Activated CD4-positive, alpha-beta T cell treated with anti-CD3 and anti-CD28 coated beads, Interleukin-2, Interleukin-6, amounts not matched to agents 100 ng/mL and 50 ng/mL, durations not matched to agents 16 hours and 8 hours (primary cell): ENCODE measurements at regions not wholly inside any gene's neighbourhood (a gene's known extent, or its start where the extent isn't known, plus 50 kb on each side); places are given as distances from the start of the nearest gene placed in this dataset.
"Not testable (repeated sequence)": the region's sequence is repeated elsewhere in the genome, so short reads cannot be mapped to it uniquely, and the experiment has no call there.

Experiments
- DNase-seq: peaks from one replicate; pipeline ENCODE4 v3.0.0-alpha.2; 2020

DNA sequence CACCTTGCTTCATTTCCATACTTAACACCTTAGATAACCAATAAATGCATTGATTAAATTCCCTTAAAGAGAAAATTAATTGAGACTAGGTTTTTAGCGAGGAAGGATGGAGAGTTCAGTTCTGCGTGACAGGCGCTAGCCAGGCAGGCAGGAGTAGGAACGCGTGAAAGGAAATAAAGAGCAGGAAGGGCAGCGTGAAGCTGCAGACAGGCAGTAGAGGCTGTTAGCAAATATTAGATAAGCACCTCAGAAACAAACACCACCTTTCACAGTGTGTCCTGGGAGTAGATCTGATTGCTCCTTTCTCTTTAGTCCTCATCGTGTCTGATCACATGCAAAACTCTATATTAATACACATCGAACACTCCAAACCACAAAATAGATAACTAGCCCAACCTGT is 282.7 kb upstream of the ADGRL2 start:
- DNase-seq: no peak

DNA sequence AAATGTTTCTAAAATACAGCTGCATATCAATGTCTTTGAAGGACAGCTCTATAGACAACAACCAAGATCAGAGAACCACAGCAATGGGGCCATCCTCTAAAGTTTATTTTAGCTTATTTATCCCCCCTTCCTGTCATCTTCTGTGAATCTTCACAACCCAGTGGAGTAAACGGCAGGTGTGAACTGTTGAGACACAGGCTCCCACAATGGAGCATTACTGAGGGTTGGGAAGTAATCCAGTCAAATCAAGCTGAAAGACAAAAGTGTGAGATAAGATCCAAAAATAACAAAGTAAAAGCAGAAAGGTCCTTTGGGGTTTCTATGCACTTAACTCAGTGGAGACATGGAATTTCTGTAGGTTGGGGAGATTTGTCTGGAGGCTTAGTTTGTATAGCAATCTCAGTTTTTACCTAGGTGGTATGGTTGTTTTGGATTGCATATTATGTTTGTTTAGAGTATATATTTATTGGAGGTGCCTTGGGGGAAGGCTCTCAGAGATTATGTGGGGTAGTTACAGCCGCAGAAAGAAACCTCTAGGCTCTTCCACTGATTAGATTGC is 286.9 kb upstream of the ADGRL2 start:
- no peak for DNase-seq

DNA sequence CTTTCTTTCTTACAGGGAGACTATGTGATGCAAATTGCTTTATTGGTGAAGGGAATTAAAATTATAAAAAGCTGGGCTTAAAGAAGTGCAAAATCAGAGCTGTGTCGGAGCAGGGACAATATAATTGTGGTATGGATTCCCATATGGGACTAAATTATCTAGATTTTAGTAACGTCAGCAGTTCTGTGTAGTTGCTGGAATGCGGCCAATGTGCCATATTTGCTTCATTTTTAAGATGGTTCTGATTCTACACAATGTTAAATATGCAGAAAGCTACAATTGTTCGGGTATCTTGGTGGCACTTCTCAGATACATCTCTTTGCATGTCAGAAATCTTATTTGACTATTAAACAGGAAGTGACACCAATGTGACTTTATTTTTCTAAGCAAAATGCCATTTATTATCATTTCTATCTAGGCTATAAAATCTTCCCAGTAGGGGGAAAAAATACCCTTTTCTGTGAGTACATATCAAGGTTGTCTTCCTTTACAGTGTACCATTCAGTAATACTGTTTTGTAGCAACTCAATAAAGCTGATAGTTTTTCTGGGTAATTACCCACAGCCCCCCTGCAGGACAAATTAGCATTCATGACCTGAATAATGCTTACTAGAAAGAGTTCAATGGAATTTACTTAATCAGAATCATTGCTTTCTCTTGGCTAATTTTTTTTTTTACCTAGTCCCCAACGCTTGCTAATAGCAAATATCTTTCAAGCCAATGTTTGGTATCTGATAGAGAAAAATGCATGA is 288.3 kb upstream of the ADGRL2 start:
- no peak for DNase-seq

DNA sequence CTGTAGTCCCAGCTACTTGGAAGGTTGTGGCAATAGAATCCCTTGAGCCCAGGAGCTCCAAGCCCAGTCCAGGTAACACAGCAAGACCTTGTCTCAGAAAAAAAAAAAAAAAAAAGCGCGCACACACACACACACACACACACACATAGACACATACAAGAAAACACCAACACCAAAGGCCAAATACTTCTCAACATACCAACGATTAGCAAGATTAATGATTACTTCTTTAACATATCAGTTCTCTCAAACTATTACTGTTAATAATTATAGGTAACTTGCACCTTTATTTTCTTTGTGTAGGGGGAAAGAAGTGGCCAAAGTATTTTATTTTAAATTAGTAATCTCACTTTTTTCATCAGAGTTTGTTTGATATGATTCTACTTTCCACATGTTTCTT is 289.5 kb upstream of the ADGRL2 start:
- no peak for DNase-seq

DNA sequence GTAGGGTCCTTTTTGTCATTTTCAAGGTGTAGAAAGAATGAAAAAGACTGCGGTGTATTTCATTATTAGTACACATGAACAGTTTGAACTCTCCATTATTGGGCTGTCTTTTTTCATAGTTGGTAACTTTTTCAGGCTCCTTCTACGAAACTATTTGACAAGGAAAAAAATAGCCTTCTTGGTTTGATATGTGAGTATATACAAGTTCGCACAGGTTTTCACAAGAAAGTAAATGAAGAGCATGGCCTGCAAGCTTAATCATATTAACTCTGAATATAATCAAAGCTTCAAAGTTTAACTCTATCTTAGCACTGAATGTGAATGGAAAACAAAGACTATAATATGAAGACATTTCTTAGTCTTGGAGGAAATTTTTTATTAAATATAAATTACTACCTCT is 290.0 kb upstream of the ADGRL2 start:
- DNase-seq: no peak

DNA sequence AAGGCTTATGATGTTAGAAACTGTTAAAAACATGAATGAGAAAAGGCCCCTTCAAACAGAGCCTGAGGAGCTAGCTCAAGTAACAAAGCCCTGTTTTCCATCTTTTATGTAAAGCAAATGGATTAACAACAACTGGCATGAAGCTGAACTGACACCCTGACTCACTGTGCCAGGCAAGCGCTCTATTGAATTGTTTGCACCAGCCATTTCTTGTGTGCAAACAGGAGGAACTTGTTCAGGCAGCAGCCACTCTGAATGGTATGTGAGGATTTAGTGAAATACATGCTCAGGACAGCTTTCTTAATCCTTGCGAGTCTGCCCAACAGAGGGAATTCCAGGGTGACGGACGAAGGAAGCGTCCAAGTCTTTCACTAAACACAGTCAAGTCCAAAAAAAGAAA is 291.1 kb upstream of the ADGRL2 start:
- no peak for DNase-seq

DNA sequence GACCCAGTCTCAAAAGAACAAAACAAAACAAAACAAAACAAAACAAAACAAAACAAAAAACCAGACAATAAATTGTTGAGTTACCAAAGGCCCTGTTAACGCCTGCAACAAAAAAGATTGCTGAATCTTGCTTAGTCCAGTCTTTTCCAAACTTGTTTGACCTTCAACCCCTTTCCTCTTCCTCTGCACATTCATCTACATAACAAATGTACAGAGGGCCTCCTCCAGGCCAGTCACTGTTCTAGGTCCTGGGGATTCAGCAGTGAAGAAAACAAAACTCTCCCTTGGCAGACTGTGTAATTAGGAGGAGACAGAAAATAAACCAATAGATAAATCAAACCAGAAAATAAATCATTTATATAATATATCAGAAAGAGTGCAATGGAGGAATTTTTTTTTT is 294.0 kb upstream of the ADGRL2 start:
- no peak for DNase-seq

DNA sequence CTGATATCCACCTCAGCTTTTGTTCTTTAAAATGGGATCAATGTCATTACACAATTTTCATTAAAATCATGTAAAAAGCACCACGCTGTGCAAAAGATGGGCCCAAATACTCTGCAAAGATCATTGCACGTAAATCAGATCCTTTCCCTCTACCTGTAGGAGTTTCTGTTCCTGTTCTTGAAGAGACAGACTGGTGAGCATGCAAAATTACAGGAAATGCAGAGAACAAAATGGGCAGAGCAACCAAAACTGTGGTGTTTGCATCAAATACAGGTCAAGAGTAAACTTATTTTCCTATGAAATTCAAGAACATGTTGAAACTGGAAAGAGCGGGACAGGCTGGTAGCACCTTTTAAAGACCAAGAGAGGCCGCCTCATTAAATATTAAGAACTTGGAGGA is 294.9 kb upstream of the ADGRL2 start:
- no peak for DNase-seq

DNA sequence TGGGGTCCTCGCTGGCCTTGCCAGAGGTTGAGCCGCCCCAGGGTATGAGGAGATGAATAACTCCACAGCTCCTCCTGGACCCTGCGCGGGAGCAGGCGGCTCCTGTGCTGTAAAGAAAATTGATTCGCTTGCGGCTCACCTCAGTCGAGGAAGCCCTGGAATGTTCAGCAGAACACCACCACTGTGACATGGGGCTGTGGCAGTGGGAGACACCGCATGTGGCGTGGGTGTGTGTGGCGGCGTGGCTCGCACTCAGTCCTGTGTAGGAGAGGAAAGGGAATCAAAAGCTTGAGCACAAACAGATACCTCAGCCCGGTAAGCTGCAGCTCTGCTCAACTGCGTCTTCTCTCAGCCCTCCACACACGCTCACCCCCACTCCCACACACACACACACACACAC is 295.9 kb upstream of the ADGRL2 start:
- not testable (repeated sequence) for DNase-seq

DNA sequence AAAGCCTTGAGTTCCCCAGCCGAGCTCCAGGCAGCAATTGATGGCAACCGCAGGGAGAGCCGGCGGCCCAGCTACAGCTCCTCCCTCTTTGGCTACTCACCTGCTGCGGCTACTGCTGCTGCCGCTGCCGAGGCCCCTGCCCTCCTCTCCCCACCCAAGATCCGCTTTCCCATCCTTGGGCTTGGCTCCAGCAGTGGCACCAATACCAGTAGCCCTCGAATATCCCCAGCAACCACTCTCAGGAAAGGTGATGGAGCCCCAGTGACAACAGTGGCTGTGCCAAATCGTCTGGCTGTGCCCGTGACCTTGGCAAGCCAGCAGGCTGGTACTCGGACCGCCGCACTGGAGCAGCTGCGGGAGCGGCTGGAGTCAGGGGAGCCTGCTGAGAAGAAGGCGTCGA is 298.0 kb upstream of the ADGRL2 start:
- DNase-seq: not testable (repeated sequence)

DNA sequence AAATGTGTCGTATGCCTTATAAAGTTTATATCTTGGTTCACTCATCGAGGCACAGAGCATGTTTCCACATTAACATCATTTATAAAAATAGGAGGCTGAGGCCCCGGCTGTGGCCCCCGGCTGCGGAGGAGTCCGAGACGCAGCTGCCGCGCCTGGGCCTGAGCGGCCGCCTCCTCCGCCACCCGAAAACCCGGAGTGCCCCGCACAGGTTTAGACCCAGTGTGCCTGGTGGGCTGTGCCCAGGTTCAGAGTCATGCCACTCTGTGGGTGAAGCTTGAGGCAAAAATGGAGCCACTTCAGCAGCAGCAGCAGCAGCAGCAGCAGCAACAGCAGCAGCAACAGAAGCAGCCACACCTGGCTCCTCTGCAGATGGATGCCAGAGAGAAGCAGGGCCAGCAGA is 299.2 kb upstream of the ADGRL2 start:
- DNase-seq: not testable (repeated sequence)

DNA sequence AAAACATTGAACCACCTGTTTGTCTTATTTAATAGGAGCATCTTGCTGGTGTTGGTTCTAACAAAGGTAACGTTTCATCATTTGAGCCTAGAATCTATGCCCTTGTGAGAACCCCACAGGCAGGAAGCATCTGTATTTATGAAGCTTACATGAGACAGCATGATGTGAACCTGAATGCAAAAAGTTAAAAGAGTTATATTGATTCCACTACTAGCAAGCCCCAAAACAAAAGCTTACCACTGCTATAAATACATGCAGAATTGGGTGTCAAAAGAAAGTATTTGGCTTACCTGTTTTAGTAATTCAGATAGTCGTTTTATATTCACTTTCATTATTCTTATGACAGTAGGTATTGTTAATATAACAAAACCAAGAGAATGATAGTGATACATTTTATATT is 301.2 kb upstream of the ADGRL2 start:
- no peak for DNase-seq

DNA sequence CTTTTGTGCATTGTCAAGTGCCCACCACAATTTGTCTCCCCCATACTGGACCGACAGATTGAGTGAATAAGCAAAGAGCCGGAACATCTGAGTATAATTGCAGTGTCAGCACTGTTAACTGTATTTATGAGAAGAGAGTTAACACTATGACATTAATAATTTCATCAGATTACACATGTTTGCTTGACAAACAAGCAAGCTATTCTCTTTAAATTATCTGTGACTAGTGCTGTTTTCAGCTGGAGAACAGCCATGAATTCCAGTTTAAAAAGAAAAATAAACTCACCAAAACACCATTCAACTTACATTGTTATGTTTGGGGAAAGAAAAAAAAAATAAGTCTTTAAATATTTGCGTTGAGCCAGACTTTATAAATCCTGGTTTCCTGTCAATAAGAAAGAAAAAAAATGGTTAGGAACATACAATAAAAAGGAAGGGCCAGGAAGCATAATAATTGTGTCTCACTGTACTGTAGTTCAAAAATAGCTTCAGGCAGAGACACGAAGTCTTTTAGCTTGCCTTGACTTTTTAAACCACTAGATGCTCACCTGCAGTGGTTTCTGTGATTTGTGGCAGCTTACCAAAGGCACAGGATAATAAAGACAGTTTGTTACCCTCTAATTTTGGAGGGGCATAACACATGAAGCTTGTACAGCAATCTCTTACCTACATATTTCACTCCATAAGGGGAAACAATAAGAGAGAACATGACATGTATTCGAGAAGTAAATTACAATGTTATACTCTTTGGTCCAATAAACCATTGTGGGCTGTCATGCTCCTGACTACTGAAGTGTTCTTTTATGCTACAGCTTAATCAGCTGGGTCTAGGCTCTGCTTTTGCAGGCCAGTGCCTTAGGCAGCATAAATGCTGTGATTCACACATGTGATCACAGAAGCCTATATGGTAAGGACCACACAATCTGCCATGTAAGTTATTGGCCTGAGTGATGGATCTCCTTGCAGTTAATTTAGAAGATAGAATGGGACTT is 302.0 kb upstream of the ADGRL2 start:
- DNase-seq: no peak

DNA sequence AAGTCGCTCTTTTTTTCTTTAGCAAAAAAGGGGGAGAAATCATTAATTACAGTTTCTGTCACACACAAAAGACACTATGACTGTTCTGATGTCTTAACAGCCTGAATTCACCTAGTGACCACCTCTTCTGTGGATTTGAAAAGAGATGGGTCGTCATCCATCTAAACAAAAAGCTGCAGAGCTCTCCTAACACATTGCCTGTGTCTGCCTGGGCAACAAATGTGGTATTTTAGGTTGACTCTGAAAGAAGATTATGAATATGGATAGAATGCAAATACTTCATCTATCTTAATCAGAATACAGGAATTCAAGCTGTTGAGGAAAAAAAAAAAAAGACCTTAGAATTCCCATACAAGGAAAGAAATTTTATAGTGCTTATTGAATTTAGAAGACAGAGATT is 304.4 kb upstream of the ADGRL2 start:
- no peak for DNase-seq

DNA sequence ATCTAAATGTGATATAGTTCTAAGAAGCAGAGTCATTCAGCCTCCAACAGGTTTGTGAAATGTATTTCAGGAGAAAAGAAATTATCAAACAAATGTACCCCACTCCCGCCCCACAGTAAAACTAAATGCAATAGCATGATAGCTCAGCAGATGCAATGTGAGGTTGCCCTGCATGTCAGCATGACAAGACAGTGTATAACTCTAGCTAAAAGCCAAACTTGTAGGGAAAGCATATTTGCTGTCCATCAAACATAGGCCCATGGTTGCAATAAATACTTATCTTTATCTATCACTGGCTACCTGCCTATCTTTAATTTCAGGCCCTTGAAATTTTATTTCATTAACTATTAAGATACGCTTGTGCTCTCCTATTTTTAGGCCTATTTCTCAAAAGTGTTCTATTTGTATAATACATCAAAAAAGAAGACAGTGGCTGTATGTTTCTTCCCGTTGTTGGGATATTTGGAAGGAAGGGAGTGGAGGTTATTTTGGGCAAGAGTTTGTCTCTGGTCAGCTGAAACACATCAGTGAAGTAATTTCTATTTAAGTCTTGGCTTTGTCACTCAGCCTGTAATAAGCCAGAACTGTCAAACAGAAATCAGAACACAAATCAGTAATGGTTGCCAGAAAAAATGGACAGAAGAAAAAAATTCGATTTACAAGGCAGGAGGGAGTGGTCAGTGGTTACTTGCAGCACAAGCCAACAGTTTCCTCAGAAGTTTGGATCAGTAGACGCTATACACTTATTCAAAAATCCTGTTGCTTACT is 307.4 kb upstream of the ADGRL2 start:
- DNase-seq: no peak

DNA sequence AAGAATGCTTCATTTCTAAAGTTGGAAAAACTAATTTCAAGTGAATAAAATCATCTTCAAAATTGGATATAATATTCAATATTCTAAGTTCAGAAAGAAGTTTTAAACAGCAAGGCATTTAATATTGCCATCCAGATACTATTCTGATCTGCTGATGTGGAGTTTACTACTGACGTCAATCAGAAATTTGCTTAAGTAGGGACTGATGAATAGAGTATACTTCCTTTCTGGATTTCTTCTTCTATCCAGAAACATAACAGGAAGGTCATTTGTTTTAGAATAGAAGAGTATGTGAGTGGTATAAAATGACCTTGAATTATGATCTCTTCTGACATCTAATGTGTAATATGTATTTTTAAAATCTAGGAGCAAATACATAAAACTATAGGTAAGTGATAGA is 308.1 kb upstream of the ADGRL2 start:
- no peak for DNase-seq

DNA sequence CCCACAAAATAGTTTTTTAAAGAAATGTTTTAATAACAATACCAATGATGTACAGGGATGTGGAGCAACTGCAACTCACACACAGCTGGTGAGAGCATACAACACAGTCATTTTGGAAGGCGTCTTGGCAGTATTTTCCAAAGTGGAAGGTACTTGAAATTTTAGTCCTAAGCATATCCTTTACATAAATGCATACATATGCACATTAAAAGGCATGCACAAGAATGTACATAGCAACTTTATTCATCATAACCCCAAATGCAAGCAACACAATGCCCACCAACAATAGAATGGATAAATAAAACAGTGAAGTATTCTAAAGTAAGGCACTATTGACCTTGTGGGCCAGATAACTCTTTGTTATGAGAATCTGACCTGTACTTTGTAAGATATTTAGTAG is 310.1 kb upstream of the ADGRL2 start:
- no peak for DNase-seq

DNA sequence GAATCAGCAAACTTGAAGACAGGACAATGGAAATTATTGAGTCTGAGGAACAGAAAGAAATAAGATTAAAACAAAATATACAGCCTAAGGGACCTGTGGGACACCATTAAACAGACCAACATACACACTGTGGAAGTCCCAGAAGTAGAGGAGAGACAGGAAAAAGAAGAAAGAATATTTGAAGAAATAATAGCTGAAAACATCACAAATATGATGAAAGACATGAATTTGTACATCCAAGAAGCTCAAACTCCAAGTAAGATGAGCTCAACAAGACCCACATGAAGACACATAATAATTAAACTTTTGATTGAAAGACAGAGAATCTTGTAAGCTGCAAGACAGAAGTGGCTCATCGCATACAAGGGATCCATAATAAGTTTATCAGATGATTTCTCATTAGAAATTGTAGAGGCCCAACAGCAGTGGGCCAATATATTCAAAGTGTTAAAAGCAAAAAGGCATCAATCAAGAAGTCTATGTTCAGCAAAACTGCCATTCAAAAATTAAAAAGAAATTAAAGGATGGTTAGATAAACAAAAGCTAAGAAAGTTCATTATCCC is 311.3 kb upstream of the ADGRL2 start:
- no peak for DNase-seq

DNA sequence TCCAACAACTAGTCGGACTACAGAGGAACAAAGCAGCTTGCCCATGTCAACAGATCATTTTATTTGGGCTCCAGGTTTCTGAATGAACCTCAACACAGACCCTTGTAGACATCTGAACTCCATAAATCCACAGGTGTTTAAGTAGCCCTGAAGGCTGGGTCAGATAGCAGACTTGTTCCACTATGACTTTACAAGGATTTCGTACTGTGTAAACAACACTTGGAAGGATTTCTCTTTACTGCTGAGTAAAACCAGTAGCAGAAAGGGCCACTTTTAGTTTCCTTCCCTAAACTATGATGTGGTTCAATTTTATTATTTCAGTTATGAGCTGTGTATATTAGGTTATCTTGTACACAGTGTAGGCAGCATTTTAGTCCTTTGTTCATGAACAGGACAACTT is 316.4 kb upstream of the ADGRL2 start:
- no peak for DNase-seq

DNA sequence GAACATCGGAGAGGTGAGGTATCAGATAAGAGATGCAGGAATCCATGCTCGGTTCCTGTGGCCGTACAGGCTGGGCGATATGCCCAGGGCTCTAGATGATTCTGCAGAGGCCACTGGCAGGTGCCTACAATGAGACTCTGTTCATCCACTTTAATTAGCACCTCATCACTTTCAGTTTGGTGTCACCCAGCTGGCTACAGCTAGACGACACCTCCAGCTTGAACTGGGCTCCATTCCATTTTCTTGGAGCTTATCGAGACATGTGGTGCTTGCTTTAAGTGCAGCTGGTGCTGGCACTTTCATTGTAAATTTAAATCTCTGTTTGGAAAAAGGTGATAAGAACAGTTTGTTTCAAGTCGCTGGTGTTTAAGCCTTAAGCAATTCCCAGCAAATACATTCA is 322.5 kb upstream of the ADGRL2 start:
- no peak for DNase-seq

DNA sequence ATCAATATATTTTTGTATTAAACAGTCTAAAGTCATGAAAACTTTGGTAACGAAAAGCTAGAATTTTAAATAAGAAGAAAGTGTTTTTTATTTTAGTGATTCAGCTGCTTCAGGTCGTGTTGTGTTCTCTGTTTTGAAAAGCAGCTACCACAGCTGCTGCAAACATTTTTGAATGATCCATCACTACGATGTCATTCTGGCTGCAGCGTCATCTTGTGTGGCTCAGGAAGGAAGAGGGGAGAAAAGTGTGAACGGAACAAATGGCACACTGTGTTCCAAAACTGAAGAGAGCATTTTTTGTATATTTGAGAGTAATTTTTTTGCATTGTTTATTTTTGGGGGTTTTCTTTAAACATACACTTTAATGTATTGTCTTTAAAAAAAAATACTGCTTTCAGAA is 323.0 kb upstream of the ADGRL2 start:
- no peak for DNase-seq

DNA sequence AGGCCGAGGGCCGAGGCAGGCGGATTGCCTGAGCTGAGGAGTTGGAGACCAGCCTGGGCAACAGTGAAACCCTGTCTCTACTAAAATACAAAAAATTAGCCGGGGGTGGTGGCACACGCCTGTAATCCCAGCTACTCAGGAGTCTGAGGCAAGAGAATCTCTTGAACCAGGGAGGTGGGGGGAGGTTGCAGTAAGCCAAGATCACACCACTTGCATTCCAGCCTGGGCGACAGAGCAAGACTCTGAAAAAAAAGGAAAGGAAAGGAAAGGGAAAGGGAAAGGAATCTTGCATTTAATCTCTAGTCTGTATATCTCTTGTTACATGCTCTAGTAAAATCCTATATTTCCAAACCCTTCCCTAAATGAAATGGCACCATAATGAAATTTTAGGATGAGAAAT is 328.3 kb upstream of the ADGRL2 start:
- DNase-seq: no peak

DNA sequence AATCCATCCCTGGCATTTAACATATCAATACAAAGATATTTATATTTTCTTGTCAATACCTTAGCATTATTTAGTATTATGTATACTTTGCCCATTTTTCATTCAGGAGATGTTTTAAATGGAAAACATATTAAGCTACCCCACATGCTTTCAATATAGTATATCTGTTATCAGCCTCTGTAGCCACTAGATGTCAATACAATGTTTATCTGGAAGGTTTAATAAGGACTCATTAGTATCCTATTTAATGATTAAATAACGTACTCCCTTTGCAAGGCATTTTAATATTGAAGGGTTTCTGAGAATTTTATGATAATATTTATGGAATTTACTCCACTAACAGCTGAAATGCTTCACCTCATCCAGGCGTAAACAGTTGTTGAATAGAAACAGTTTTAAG is 329.5 kb upstream of the ADGRL2 start:
- DNase-seq: no peak
